Gastrocnemius medialis (tissue), 4 donors: ENCODE measurements at regions not wholly inside any gene's neighbourhood (a gene's known extent, or its start where the extent isn't known, plus 50 kb on each side); places are given as distances from the start of the nearest gene placed in this dataset.

ENCODE experiments used
- ATAC-seq, 2 donors: fragments of 150-250 bp; one replicate each; pipeline ENCODE4 v1.9.1; 2016
- DNase-seq, 2 donors: peaks; one replicate each; pipeline ENCODE4 v3.0.0-alpha.2; 2019
- H3K27ac ChIP-seq, 4 donors: fragments of 200-600 bp; sonication (generic); 1 replicate in 1 of 4; 2 replicates in 3 of 4; pipeline ENCODE4 v1.5.1; 2016 to 2018; ENCODE audit warnings: mild to moderate bottlenecking in 2 of 4, moderate library complexity in 1 of 4
- H3K27me3 ChIP-seq, 3 donors: fragments of 200-600 bp; sonication (generic) in 2 of 3; 1 replicate in 1 of 3; 2 replicates in 2 of 3; pipeline versions ENCODE4 v1.5.1 to v1.6.0; 2016 to 2019; ENCODE audit warnings: mild to moderate bottlenecking in 1 of 3, moderate library complexity in 1 of 3
- H3K36me3 ChIP-seq, 2 donors: fragments of 200-600 bp; sonication (generic) in 1 of 2; one replicate each; pipeline ENCODE4 v1.5.1; 2017 to 2018
- H3K4me1 ChIP-seq, 2 donors: fragments of 200-600 bp; sonication (generic) in 1 of 2; one replicate each; pipeline ENCODE4 v1.5.1; 2016 to 2017; ENCODE audit warnings: mild to moderate bottlenecking in 2 of 2
- H3K4me3 ChIP-seq, 4 donors: fragments of 200-600 bp; sonication (generic) in 3 of 4; 1 replicate in 1 of 4; 2 replicates in 3 of 4; pipeline ENCODE4 v1.5.1; 2016 to 2019; ENCODE audit warnings: mild to moderate bottlenecking in 2 of 4
- H3K9me3 ChIP-seq, 3 donors: fragments of 200-600 bp; sonication (generic) in 2 of 3; 1 replicate in 1 of 3; 2 replicates in 2 of 3; pipeline ENCODE4 v1.5.1; 2016 to 2019
- CTCF ChIP-seq, 5 experiments: fragments of 450-650 bp in 3 of 5; fragments of 200-600 bp in 2 of 5; sonication (generic) in 2 of 5; IDR thresholded peaks in 4 of 5; conservative IDR thresholded peaks in 1 of 5; 1 replicate in 4 of 5; 2 replicates in 1 of 5; pipeline ENCODE4 v1.5.1; 2016 to 2019; ENCODE audit warnings: antibody characterized with exemption in 5 of 5, mild to moderate bottlenecking in 3 of 5, moderate library complexity in 3 of 5
- POLR2A ChIP-seq, 2 donors: fragments of 450-650 bp; IDR thresholded peaks; one replicate each; pipeline ENCODE4 v1.6.1; 2017; ENCODE audit warnings: antibody characterized with exemption in 2 of 2, mild to moderate bottlenecking in 2 of 2, moderate library complexity in 2 of 2
- in situ Hi-C, 4 donors: fragments of 200-750 bp; cut with MboI; loops; one replicate each; pipeline versions ENCODE4 v1.15.0 to v1.8.0; 2017; ENCODE audit warnings: low sequenced_read_pairs in 4 of 4
- intact Hi-C: fragments of 100-400 bp; cut with DNase I; formaldehyde crosslinking; loops from one replicate; pipeline ENCODE4 v1.15.1; 2023; ENCODE audit warnings: low total_unique reads

GRCh38 chr10:33813871-33814270, 479.4 kb upstream of the NRP1 start:
- no peaks in the 10 kb centered on the region for H3K27me3 ChIP-seq
- H3K4me3 ChIP-seq: no peak overlapping the region
- ATAC-seq: no peak
- H3K9me3 ChIP-seq: no peaks in the 10 kb centered on the region
- TF ChIP-seq POLR2A (IDR thresholded peaks at IDR 0.05) (no peak), CTCF (IDR thresholded peaks at IDR 0.05 in 4 of 5, conservative IDR thresholded peaks at IDR 0.05 in 1 of 5) (no peak)
- intact Hi-C loops: no loop called here
- DNase-seq: no peak
- peaks cover 4 to 17% of the 10 kb centered on the region in 2 donors for H3K4me1 ChIP-seq
- H3K27ac ChIP-seq: no peak overlapping the region
- in situ Hi-C loops: no loop called here
- no peaks in the 10 kb centered on the region for H3K36me3 ChIP-seq

- Histone ChIP-seq H3K4me1 (peaks cover 8 to 21% of the 10 kb centered on the region in 2 donors), H3K9me3 (no peaks in the 10 kb centered on the region), H3K27ac (no peak overlapping the region), H3K36me3 (no peaks in the 10 kb centered on the region), H3K27me3 (no peaks in the 10 kb centered on the region), H3K4me3 (no peak overlapping the region)
- intact Hi-C loops (no loop called here), in situ Hi-C loops (no loop called here)
- DNase-seq (no peak), ATAC-seq (no peak)
- TF ChIP-seq CTCF (IDR thresholded peaks at IDR 0.05 in 4 of 5, conservative IDR thresholded peaks at IDR 0.05 in 1 of 5): no peak
- no peak for TF ChIP-seq POLR2A (IDR thresholded peaks at IDR 0.05)
These were observed 478.9 kb upstream of the NRP1 start for GRCh38 chr10:33813415-33813814.

GRCh38 chr10:33812586-33812985, 478.1 kb upstream of the NRP1 start:
- Histone ChIP-seq H3K27ac (no peak overlapping the region), H3K4me1 (peaks cover 16 to 29% of the 10 kb centered on the region in 2 donors), H3K9me3 (no peaks in the 10 kb centered on the region), H3K36me3 (no peaks in the 10 kb centered on the region), H3K4me3 (no peak overlapping the region), H3K27me3 (no peaks in the 10 kb centered on the region)
- TF ChIP-seq POLR2A (IDR thresholded peaks at IDR 0.05): no peak
- TF ChIP-seq CTCF (IDR thresholded peaks at IDR 0.05 in 4 of 5, conservative IDR thresholded peaks at IDR 0.05 in 1 of 5): no peak
- intact Hi-C loops (no loop called here), in situ Hi-C loops (no loop called here)
- DNase-seq (no peak), ATAC-seq (no peak)

GRCh38 chr10:33810986-33811385, 476.5 kb upstream of the NRP1 start:
- intact Hi-C loops (no loop called here), in situ Hi-C loops (no loop called here)
- Histone ChIP-seq H3K27me3 (no peaks in the 10 kb centered on the region), H3K9me3 (no peaks in the 10 kb centered on the region), H3K4me3 (no peak overlapping the region), H3K36me3 (no peaks in the 10 kb centered on the region), H3K4me1 (peaks cover 17 to 30% of the 10 kb centered on the region in 2 donors), H3K27ac (peak overlapping the region; percentile 59 to 80 (median 77))
- no peak for ATAC-seq
- no peak for TF ChIP-seq POLR2A (IDR thresholded peaks at IDR 0.05)
- no peak for TF ChIP-seq CTCF (IDR thresholded peaks at IDR 0.05 in 4 of 5, conservative IDR thresholded peaks at IDR 0.05 in 1 of 5)
- no peak for DNase-seq

- H3K27me3 ChIP-seq: no peaks in the 10 kb centered on the region
- intact Hi-C loops: loop anchor here (5.0 kb wide), 1 partner anchor 477 kb away; the partner anchor contains the start of gene NRP1
- TF ChIP-seq POLR2A (IDR thresholded peaks at IDR 0.05): no peak
- no peak for TF ChIP-seq CTCF (IDR thresholded peaks at IDR 0.05 in 4 of 5, conservative IDR thresholded peaks at IDR 0.05 in 1 of 5)
- peaks cover 17 to 30% of the 10 kb centered on the region in 2 donors for H3K4me1 ChIP-seq
- in situ Hi-C loops: no loop called here
- H3K36me3 ChIP-seq: no peaks in the 10 kb centered on the region
- no peak for DNase-seq
- peak overlapping the region; percentile 59 to 80 (median 77) for H3K27ac ChIP-seq
- peak in 1 of 2 donors; percentile 30 for ATAC-seq
- no peak overlapping the region for H3K4me3 ChIP-seq
- no peaks in the 10 kb centered on the region for H3K9me3 ChIP-seq
These were observed 475.3 kb upstream of the NRP1 start for GRCh38 chr10:33809732-33810131.
